ENCODE measurements at regions not wholly inside any gene's neighbourhood (a gene's known extent, or its start where the extent isn't known, plus 50 kb on each side); places are given as distances from the start of the nearest gene placed in this dataset.
A peak's percentile ranks its signal among the peaks of the same experiment; 100 is the strongest.

GRCh38 chr4:183808097-183808456 lies 97.0 kb upstream of the STOX2 start:
- Histone ChIP-seq H3K9me3 (ENCODE audit: low read length) (no peaks in the 10 kb centered on the region), H3F3A (ENCODE audit: low read length, unreplicated experiment) (no peaks in the 10 kb centered on the region), H3K9ac (ENCODE audit: low read length) (no peak overlapping the region), H3K27me3 (ENCODE audit: low read length) (no peaks in the 10 kb centered on the region), H3K27ac (ENCODE audit: low read length) (no peak overlapping the region), H3K79me2 (ENCODE audit: low read length) (no peaks in the 10 kb centered on the region), H3K4me1 (ENCODE audit: insufficient read depth, low read length) (no peaks in the 10 kb centered on the region), H2AFZ (ENCODE audit: low read length) (no peak overlapping the region), H3K36me3 (ENCODE audit: low read depth, low read length) (no peaks in the 10 kb centered on the region), H3K9me2 (replicated peaks; ENCODE audit: low read length) (no peaks in the 10 kb centered on the region), H4K20me1 (ENCODE audit: low read length) (no peaks in the 10 kb centered on the region), H3K4me2 (ENCODE audit: low read length) (no peak overlapping the region), H3K4me3 (ENCODE audit: low read length) (no peak overlapping the region)
- BruUV-seq (replicated peaks), result no TSS peak
- TF ChIP-seq EZH2 (IDR thresholded peaks at IDR 0.05; ENCODE audit: low read length, unreplicated experiment), result no peak
- TF ChIP-seq EZH2phosphoT487 (IDR thresholded peaks at IDR 0.05; ENCODE audit: borderline replicate concordance, low read length), result no peak
- ATAC-seq (no peak), DNase-seq (no peak)
- intact Hi-C loops (cut with micrococcal nuclease), result no loop called here
- POLR2A ChIA-PET (ENCODE audit: unreplicated experiment), result no interaction called here
- CTCF ChIA-PET, result no interaction called here

GRCh38 chr4:183812567-183812966 lies 92.5 kb upstream of the STOX2 start:
- no peaks in the 10 kb centered on the region for H3K36me3 ChIP-seq (ENCODE audit: low read depth, low read length)
- ATAC-seq, result no peak
- TF ChIP-seq EZH2phosphoT487 (IDR thresholded peaks at IDR 0.05; ENCODE audit: borderline replicate concordance, low read length), result no peak
- no peak for TF ChIP-seq EZH2 (IDR thresholded peaks at IDR 0.05; ENCODE audit: low read length, unreplicated experiment)
- TF ChIP-seq CTCF (conservative IDR thresholded peaks at IDR 0.05; ENCODE audit: low read depth, low read length), result no peak
- no peaks in the 10 kb centered on the region for H3K9me2 ChIP-seq (replicated peaks; ENCODE audit: low read length)
- H2AFZ ChIP-seq (ENCODE audit: low read length), result no peak overlapping the region
- ChIA-PET POLR2A (ENCODE audit: unreplicated experiment) (no interaction called here), CTCF (no interaction called here)
- H3K9me3 ChIP-seq (ENCODE audit: low read length), result no peaks in the 10 kb centered on the region
- H3K27ac ChIP-seq (ENCODE audit: low read length), result no peak overlapping the region
- no peaks in the 10 kb centered on the region for H4K20me1 ChIP-seq (ENCODE audit: low read length)
- no TSS peak for BruUV-seq (replicated peaks)
- no peak overlapping the region for H3K9ac ChIP-seq (ENCODE audit: low read length)
- no peaks in the 10 kb centered on the region for H3K4me1 ChIP-seq (ENCODE audit: insufficient read depth, low read length)
- H3K79me2 ChIP-seq (ENCODE audit: low read length), result no peaks in the 10 kb centered on the region
- H3K4me3 ChIP-seq (ENCODE audit: low read length), result no peak overlapping the region
- DNase-seq, result no peak
- no peak overlapping the region for H3K4me2 ChIP-seq (ENCODE audit: low read length)
- H3F3A ChIP-seq (ENCODE audit: low read length, unreplicated experiment), result no peaks in the 10 kb centered on the region
- intact Hi-C loops (cut with micrococcal nuclease), result no loop called here
- no peaks in the 10 kb centered on the region for H3K27me3 ChIP-seq (ENCODE audit: low read length)

GRCh38 chr4:183814461-183814860 lies 90.6 kb upstream of the STOX2 start:
- DNase-seq (peak; percentile 59), ATAC-seq (peak; percentile 37; the same call in 1 of the 2 replicates)
- H3K9me2 ChIP-seq (replicated peaks; ENCODE audit: low read length), result no peaks in the 10 kb centered on the region
- no peaks in the 10 kb centered on the region for H3F3A ChIP-seq (ENCODE audit: low read length, unreplicated experiment)
- no peaks in the 10 kb centered on the region for H3K9me3 ChIP-seq (ENCODE audit: low read length)
- H3K27ac ChIP-seq (ENCODE audit: low read length), result no peak overlapping the region
- intact Hi-C loops (cut with micrococcal nuclease), result no loop called here
- H3K27me3 ChIP-seq (ENCODE audit: low read length), result no peaks in the 10 kb centered on the region
- TF ChIP-seq EZH2 (IDR thresholded peaks at IDR 0.05; ENCODE audit: low read length, unreplicated experiment) (no peak), CTCF (conservative IDR thresholded peaks at IDR 0.05; ENCODE audit: low read depth, low read length) (no peak), EZH2phosphoT487 (IDR thresholded peaks at IDR 0.05; ENCODE audit: borderline replicate concordance, low read length) (no peak)
- no peaks in the 10 kb centered on the region for H4K20me1 ChIP-seq (ENCODE audit: low read length)
- H3K36me3 ChIP-seq (ENCODE audit: low read depth, low read length), result no peaks in the 10 kb centered on the region
- H3K4me1 ChIP-seq (ENCODE audit: insufficient read depth, low read length), result no peaks in the 10 kb centered on the region
- H3K4me3 ChIP-seq (ENCODE audit: low read length), result no peak overlapping the region
- no peaks in the 10 kb centered on the region for H3K79me2 ChIP-seq (ENCODE audit: low read length)
- ChIA-PET POLR2A (ENCODE audit: unreplicated experiment) (no interaction called here), CTCF (no interaction called here)
- no peak overlapping the region for H2AFZ ChIP-seq (ENCODE audit: low read length)
- H3K9ac ChIP-seq (ENCODE audit: low read length), result no peak overlapping the region
- no TSS peak for BruUV-seq (replicated peaks)
- no peak overlapping the region for H3K4me2 ChIP-seq (ENCODE audit: low read length)
